DOHH2 (cell line): ENCODE measurements at regions not wholly inside any gene's neighbourhood (a gene's known extent, or its start where the extent isn't known, plus 50 kb on each side); places are given as distances from the start of the nearest gene placed in this dataset.

ENCODE experiments used
- CTCF ChIP-seq: fragments of 200-600 bp; sonication (generic); IDR thresholded peaks from one replicate; pipeline ENCODE4 v1.5.1; 2014; ENCODE audit warnings: antibody characterized with exemption, mild to moderate bottlenecking, low read depth, low read length; ENCODE audit not compliant: poor library complexity, severe bottlenecking
- EZH2phosphoT487 ChIP-seq: fragments of 200-600 bp; sonication (generic); IDR thresholded peaks from 2 replicates; pipeline ENCODE4 v1.6.1; 2017; ENCODE audit warnings: borderline replicate concordance, mild to moderate bottlenecking, antibody characterized with exemption, low read length, moderate library complexity, mixed read lengths

- no peak for TF ChIP-seq CTCF
- no peak for TF ChIP-seq EZH2phosphoT487
These were observed 512.9 kb upstream of the HTR2A start for GRCh38 chr13:47409778-47410177.
